ENCODE measurements at regions not wholly inside any gene's neighbourhood (a gene's known extent, or its start where the extent isn't known, plus 50 kb on each side); places are given as distances from the start of the nearest gene placed in this dataset.

- Histone ChIP-seq H3K4me1 (ENCODE audit: control insufficient read depth in 2 of 2, insufficient read depth in 2 of 2, low read length in 2 of 2) (no peaks in the 10 kb centered on the region), H3K36me3 (ENCODE audit: control insufficient read depth in 2 of 2, insufficient read depth in 2 of 2, low read length in 2 of 2) (no peaks in the 10 kb centered on the region), H3K27ac (ENCODE audit: low read depth in 2 of 2, low read length in 2 of 2) (no peak overlapping the region), H3K4me3 (ENCODE audit: low read length in 2 of 2) (no peak overlapping the region), H3K27me3 (ENCODE audit: control insufficient read depth in 2 of 2, insufficient read depth in 2 of 2, low read length in 2 of 2) (no peaks in the 10 kb centered on the region), H3K9me3 (ENCODE audit: control insufficient read depth in 2 of 2, low read length in 2 of 2) (no peaks in the 10 kb centered on the region), H3K9ac (ENCODE audit: low read depth in 1 of 2, low read length in 2 of 2) (no peak overlapping the region)
These were observed 170.2 kb upstream of the GLI3 start for GRCh38 chr7:42407021-42407710.

DNA sequence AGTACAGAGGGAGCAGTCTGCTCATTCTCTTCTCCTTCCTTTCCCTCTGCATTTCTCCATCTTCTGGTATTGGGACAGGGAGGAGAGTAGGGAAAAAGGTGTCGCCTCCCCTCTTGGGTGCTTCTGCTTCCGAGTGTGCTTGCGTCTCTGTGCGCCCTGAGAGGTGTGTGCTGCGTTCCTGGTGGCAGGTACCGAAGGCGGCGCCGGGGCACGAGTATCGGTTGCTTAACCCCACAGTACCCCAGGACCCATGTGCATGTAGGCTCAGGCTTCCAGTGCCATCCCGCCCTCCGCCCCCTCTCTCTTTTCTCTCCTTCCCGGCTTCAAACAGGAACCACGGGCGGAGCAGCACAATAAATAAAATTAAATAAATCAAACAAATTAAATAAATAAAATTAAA, 169.3 kb upstream of the GLI3 start:
- Histone ChIP-seq H3K9ac (ENCODE audit: low read depth in 1 of 2, low read length in 2 of 2) (no peak overlapping the region), H3K36me3 (ENCODE audit: control insufficient read depth in 2 of 2, insufficient read depth in 2 of 2, low read length in 2 of 2) (no peaks in the 10 kb centered on the region), H3K27ac (ENCODE audit: low read depth in 2 of 2, low read length in 2 of 2) (no peak overlapping the region), H3K4me1 (ENCODE audit: control insufficient read depth in 2 of 2, insufficient read depth in 2 of 2, low read length in 2 of 2) (no peaks in the 10 kb centered on the region), H3K27me3 (ENCODE audit: control insufficient read depth in 2 of 2, insufficient read depth in 2 of 2, low read length in 2 of 2) (no peaks in the 10 kb centered on the region), H3K9me3 (ENCODE audit: control insufficient read depth in 2 of 2, low read length in 2 of 2) (no peaks in the 10 kb centered on the region), H3K4me3 (ENCODE audit: low read length in 2 of 2) (no peak overlapping the region)

- Histone ChIP-seq H3K27ac (ENCODE audit: low read depth in 2 of 2, low read length in 2 of 2) (no peak overlapping the region), H3K9me3 (ENCODE audit: control insufficient read depth in 2 of 2, low read length in 2 of 2) (no peaks in the 10 kb centered on the region)
These were observed 168.8 kb upstream of the GLI3 start for GRCh38 chr7:42405782-42406181.

DNA sequence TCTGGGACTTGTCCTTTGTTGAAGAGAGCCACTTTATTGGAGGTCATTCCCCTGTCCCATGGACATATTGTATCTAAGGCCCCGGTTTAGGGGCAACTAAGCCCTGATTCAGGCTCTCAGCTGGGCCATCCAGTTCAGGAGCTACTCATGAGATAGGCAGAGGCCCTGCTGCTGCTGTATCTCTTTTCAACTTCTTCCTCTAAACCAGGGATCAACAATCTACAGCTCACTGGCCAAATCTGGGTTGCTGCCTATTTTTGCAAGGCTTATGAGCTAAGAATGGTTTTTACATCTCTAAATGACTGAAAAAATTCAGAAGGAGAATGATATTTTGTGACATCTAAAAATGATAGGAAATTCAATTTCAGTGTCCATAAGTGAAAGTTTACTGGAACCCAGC, 166.8 kb upstream of the GLI3 start:
- H3K9ac ChIP-seq (ENCODE audit: low read depth in 1 of 2, low read length in 2 of 2): no peak overlapping the region
- no peak overlapping the region for H3K4me3 ChIP-seq (ENCODE audit: low read length in 2 of 2)
- no peaks in the 10 kb centered on the region for H3K36me3 ChIP-seq (ENCODE audit: control insufficient read depth in 2 of 2, insufficient read depth in 2 of 2, low read length in 2 of 2)
- no peaks in the 10 kb centered on the region for H3K27me3 ChIP-seq (ENCODE audit: control insufficient read depth in 2 of 2, insufficient read depth in 2 of 2, low read length in 2 of 2)
- no peak overlapping the region for H3K27ac ChIP-seq (ENCODE audit: low read depth in 2 of 2, low read length in 2 of 2)
- no peaks in the 10 kb centered on the region for H3K9me3 ChIP-seq (ENCODE audit: control insufficient read depth in 2 of 2, low read length in 2 of 2)
- H3K4me1 ChIP-seq (ENCODE audit: control insufficient read depth in 2 of 2, insufficient read depth in 2 of 2, low read length in 2 of 2): no peaks in the 10 kb centered on the region

More at GRCh38 chr7:42405782-42406181, 168.8 kb upstream of the GLI3 start:
- no peak overlapping the region for H3K4me3 ChIP-seq (ENCODE audit: low read length in 2 of 2)
- H3K36me3 ChIP-seq (ENCODE audit: control insufficient read depth in 2 of 2, insufficient read depth in 2 of 2, low read length in 2 of 2): no peaks in the 10 kb centered on the region
- no peaks in the 10 kb centered on the region for H3K27me3 ChIP-seq (ENCODE audit: control insufficient read depth in 2 of 2, insufficient read depth in 2 of 2, low read length in 2 of 2)
- H3K9ac ChIP-seq (ENCODE audit: low read depth in 1 of 2, low read length in 2 of 2): no peak overlapping the region
- H3K4me1 ChIP-seq (ENCODE audit: control insufficient read depth in 2 of 2, insufficient read depth in 2 of 2, low read length in 2 of 2): no peaks in the 10 kb centered on the region

- H3K9ac ChIP-seq (ENCODE audit: low read depth in 1 of 2, low read length in 2 of 2): no peak overlapping the region
- H3K27me3 ChIP-seq (ENCODE audit: control insufficient read depth in 2 of 2, insufficient read depth in 2 of 2, low read length in 2 of 2): no peaks in the 10 kb centered on the region
- H3K9me3 ChIP-seq (ENCODE audit: control insufficient read depth in 2 of 2, low read length in 2 of 2): no peaks in the 10 kb centered on the region
- H3K36me3 ChIP-seq (ENCODE audit: control insufficient read depth in 2 of 2, insufficient read depth in 2 of 2, low read length in 2 of 2): no peaks in the 10 kb centered on the region
- H3K4me1 ChIP-seq (ENCODE audit: control insufficient read depth in 2 of 2, insufficient read depth in 2 of 2, low read length in 2 of 2): no peaks in the 10 kb centered on the region
- H3K4me3 ChIP-seq (ENCODE audit: low read length in 2 of 2): no peak overlapping the region
- H3K27ac ChIP-seq (ENCODE audit: low read depth in 2 of 2, low read length in 2 of 2): no peak overlapping the region
These were observed 164.0 kb upstream of the GLI3 start for GRCh38 chr7:42400961-42401360.

DNA sequence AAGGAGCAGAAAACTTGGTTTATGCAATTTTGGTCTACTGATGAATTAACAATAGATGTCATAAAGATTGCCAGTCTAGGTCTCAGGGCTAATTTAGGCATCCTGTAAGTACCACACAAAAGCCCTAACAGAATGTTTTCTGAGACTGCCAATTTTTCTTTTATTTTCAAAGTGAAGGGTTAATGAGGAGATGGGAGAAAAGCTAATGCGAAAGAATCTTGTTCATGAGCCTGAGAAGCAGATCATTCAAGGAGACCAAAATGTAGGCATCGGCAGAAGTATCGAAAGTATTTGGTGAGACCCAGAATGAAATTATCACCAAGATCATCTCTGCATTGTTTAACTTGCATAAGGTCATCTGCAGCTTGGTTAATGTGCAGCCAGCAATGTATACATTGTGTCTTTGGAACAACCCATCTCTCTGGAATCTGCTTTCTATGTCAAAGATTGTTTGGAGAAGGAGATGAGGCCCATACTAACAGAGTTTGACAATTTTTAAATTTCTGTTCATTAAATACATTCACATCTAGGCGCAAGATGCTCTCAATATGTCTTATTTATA, 163.3 kb upstream of the GLI3 start:
- Histone ChIP-seq H3K9me3 (ENCODE audit: control insufficient read depth in 2 of 2, low read length in 2 of 2) (no peaks in the 10 kb centered on the region), H3K27ac (ENCODE audit: low read depth in 2 of 2, low read length in 2 of 2) (no peak overlapping the region), H3K4me1 (ENCODE audit: control insufficient read depth in 2 of 2, insufficient read depth in 2 of 2, low read length in 2 of 2) (no peaks in the 10 kb centered on the region), H3K27me3 (ENCODE audit: control insufficient read depth in 2 of 2, insufficient read depth in 2 of 2, low read length in 2 of 2) (no peaks in the 10 kb centered on the region), H3K36me3 (ENCODE audit: control insufficient read depth in 2 of 2, insufficient read depth in 2 of 2, low read length in 2 of 2) (no peaks in the 10 kb centered on the region), H3K9ac (ENCODE audit: low read depth in 1 of 2, low read length in 2 of 2) (no peak overlapping the region), H3K4me3 (ENCODE audit: low read length in 2 of 2) (no peak overlapping the region)

- H3K27ac ChIP-seq (ENCODE audit: low read depth in 2 of 2, low read length in 2 of 2): no peak overlapping the region
- H3K36me3 ChIP-seq (ENCODE audit: control insufficient read depth in 2 of 2, insufficient read depth in 2 of 2, low read length in 2 of 2): no peaks in the 10 kb centered on the region
- no peaks in the 10 kb centered on the region for H3K27me3 ChIP-seq (ENCODE audit: control insufficient read depth in 2 of 2, insufficient read depth in 2 of 2, low read length in 2 of 2)
- no peaks in the 10 kb centered on the region for H3K4me1 ChIP-seq (ENCODE audit: control insufficient read depth in 2 of 2, insufficient read depth in 2 of 2, low read length in 2 of 2)
- no peak overlapping the region for H3K4me3 ChIP-seq (ENCODE audit: low read length in 2 of 2)
- no peaks in the 10 kb centered on the region for H3K9me3 ChIP-seq (ENCODE audit: control insufficient read depth in 2 of 2, low read length in 2 of 2)
- no peak overlapping the region for H3K9ac ChIP-seq (ENCODE audit: low read depth in 1 of 2, low read length in 2 of 2)
These were observed 158.6 kb upstream of the GLI3 start for GRCh38 chr7:42395607-42396006.

DNA sequence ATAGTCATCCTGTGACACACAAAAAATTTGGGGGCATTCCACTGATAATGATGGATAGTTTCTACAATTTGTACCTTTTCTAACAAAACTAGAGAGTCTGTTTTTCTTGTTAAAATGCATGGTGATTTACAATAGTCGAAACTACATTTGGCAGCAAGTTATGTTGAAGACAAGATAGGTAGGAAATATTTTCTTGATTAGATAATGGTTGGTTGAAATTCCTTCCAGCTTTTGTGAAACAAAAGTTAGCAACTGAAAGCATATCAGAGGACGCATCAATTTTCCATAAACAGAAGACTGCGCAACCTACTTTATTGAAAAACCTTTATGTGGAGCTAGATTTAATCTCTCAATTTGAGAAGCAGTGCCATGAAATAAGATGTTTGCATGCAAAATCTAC, 155.8 kb upstream of the GLI3 start:
- no peak overlapping the region for H3K9ac ChIP-seq (ENCODE audit: low read depth in 1 of 2, low read length in 2 of 2)
- no peaks in the 10 kb centered on the region for H3K36me3 ChIP-seq (ENCODE audit: control insufficient read depth in 2 of 2, insufficient read depth in 2 of 2, low read length in 2 of 2)
- H3K4me1 ChIP-seq (ENCODE audit: control insufficient read depth in 2 of 2, insufficient read depth in 2 of 2, low read length in 2 of 2): no peaks in the 10 kb centered on the region
- no peak overlapping the region for H3K4me3 ChIP-seq (ENCODE audit: low read length in 2 of 2)
- no peaks in the 10 kb centered on the region for H3K27me3 ChIP-seq (ENCODE audit: control insufficient read depth in 2 of 2, insufficient read depth in 2 of 2, low read length in 2 of 2)
- H3K27ac ChIP-seq (ENCODE audit: low read depth in 2 of 2, low read length in 2 of 2): no peak overlapping the region
- H3K9me3 ChIP-seq (ENCODE audit: control insufficient read depth in 2 of 2, low read length in 2 of 2): no peaks in the 10 kb centered on the region

DNA sequence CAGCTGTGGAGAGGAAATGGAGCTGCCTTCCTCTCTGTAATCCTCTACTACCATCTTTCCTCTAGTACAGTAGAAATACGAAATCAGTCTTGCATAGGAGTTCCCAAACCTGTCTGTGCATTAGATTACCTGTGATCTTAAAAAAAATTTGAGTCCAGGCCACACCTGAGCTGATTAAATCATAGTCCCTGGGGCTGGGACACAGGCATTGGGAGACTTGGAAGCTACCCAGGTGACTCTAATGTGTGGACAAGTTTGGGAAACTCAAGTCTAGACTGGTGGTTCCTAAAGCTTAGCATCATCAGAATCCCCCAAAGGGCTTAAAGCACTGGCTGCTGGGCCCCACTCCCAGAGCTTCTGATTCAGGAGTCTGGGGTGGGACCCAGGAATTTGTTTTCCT, 152.7 kb upstream of the GLI3 start:
- Histone ChIP-seq H3K36me3 (ENCODE audit: control insufficient read depth in 2 of 2, insufficient read depth in 2 of 2, low read length in 2 of 2) (no peaks in the 10 kb centered on the region), H3K4me1 (ENCODE audit: control insufficient read depth in 2 of 2, insufficient read depth in 2 of 2, low read length in 2 of 2) (no peaks in the 10 kb centered on the region), H3K27me3 (ENCODE audit: control insufficient read depth in 2 of 2, insufficient read depth in 2 of 2, low read length in 2 of 2) (no peaks in the 10 kb centered on the region), H3K9ac (ENCODE audit: low read depth in 1 of 2, low read length in 2 of 2) (no peak overlapping the region), H3K9me3 (ENCODE audit: control insufficient read depth in 2 of 2, low read length in 2 of 2) (no peaks in the 10 kb centered on the region), H3K4me3 (ENCODE audit: low read length in 2 of 2) (no peak overlapping the region), H3K27ac (ENCODE audit: low read depth in 2 of 2, low read length in 2 of 2) (no peak overlapping the region)

- no peaks in the 10 kb centered on the region for H3K4me1 ChIP-seq (ENCODE audit: control insufficient read depth in 2 of 2, insufficient read depth in 2 of 2, low read length in 2 of 2)
These were observed 148.9 kb upstream of the GLI3 start for GRCh38 chr7:42385912-42386311.

More at GRCh38 chr7:42385912-42386311, 148.9 kb upstream of the GLI3 start:
- no peak overlapping the region for H3K9ac ChIP-seq (ENCODE audit: low read depth in 1 of 2, low read length in 2 of 2)
- no peaks in the 10 kb centered on the region for H3K9me3 ChIP-seq (ENCODE audit: control insufficient read depth in 2 of 2, low read length in 2 of 2)
- H3K27me3 ChIP-seq (ENCODE audit: control insufficient read depth in 2 of 2, insufficient read depth in 2 of 2, low read length in 2 of 2): no peaks in the 10 kb centered on the region
- H3K4me3 ChIP-seq (ENCODE audit: low read length in 2 of 2): no peak overlapping the region
- no peak overlapping the region for H3K27ac ChIP-seq (ENCODE audit: low read depth in 2 of 2, low read length in 2 of 2)
- H3K36me3 ChIP-seq (ENCODE audit: control insufficient read depth in 2 of 2, insufficient read depth in 2 of 2, low read length in 2 of 2): no peaks in the 10 kb centered on the region
